IMR-90 (cell line): ENCODE measurements at regions not wholly inside any gene's neighbourhood (a gene's known extent, or its start where the extent isn't known, plus 50 kb on each side); places are given as distances from the start of the nearest gene placed in this dataset.

Experiments used
- POLR2A ChIP-seq: IDR thresholded peaks from 2 replicates; pipeline ENCODE4 v1.6.1; 2012; ENCODE audit warnings: mild to moderate bottlenecking, low read depth, low read length
- RAD21 ChIP-seq: IDR thresholded peaks from 2 replicates; pipeline ENCODE4 v1.6.1; 2012; ENCODE audit warnings: low read length, improper control_type of control experiment
- TF ChIP-seq, protein P1 (sequence below): conservative IDR thresholded peaks from 2 replicates; pipeline ENCODE4 v1.5.1; 2012; ENCODE audit warnings: mild to moderate bottlenecking, low read depth, low read length, improper control_type of control experiment

DNA sequence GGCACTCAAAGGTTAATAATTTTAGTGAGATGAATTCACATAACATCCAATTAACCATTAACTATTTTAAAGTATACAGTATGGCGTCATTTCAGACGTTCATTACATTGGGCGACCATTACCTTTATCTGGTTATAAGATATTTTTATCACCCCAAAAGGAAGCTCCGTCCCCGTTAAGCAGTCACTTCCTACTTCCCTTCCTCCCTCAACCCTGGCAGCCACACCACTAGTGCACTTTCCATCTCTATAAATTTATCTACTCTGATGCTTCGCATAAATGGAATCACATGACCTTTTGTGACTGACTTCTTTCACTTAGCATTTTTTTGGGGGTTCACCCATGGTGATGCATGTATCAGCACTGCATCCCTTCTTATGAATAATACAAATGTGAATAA lies 168.3 kb upstream of the PUM3 start:
- TF ChIP-seq, protein P1, sequence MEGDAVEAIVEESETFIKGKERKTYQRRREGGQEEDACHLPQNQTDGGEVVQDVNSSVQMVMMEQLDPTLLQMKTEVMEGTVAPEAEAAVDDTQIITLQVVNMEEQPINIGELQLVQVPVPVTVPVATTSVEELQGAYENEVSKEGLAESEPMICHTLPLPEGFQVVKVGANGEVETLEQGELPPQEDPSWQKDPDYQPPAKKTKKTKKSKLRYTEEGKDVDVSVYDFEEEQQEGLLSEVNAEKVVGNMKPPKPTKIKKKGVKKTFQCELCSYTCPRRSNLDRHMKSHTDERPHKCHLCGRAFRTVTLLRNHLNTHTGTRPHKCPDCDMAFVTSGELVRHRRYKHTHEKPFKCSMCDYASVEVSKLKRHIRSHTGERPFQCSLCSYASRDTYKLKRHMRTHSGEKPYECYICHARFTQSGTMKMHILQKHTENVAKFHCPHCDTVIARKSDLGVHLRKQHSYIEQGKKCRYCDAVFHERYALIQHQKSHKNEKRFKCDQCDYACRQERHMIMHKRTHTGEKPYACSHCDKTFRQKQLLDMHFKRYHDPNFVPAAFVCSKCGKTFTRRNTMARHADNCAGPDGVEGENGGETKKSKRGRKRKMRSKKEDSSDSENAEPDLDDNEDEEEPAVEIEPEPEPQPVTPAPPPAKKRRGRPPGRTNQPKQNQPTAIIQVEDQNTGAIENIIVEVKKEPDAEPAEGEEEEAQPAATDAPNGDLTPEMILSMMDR, result no peak
- TF ChIP-seq RAD21, result no peak
- no peak for TF ChIP-seq POLR2A
